IMR-90 (cell line): ENCODE measurements at regions not wholly inside any gene's neighbourhood (a gene's known extent, or its start where the extent isn't known, plus 50 kb on each side); places are given as distances from the start of the nearest gene placed in this dataset.

Experiments
- ATAC-seq: fragments of 200-7000 bp; cut with Tn5 transposase; 2 replicates; pipeline ENCODE4 v1.9.1; 2020; ENCODE audit warnings: low read depth, mild to moderate bottlenecking, moderate library complexity
- BruUV-seq: library from RNA; stranded (reverse); fragments of 400-500 nt; replicated peaks from 2 replicates; lab custom pipeline; 2021; lab: Mats Ljungman, UMichigan
- CTCF ChIA-PET: fragments of 300-600 bp; formaldehyde crosslinking; extraction: SDS; loops from one replicate; lab custom pipeline; 2021; ENCODE audit warnings: antibody characterized with exemption; lab: Yijun Ruan, JAX
- POLR2A ChIA-PET: fragments of 300-600 bp; sonication (Branson Sonifier 250); formaldehyde crosslinking; loops from one replicate; lab custom pipeline; 2022; ENCODE audit warnings: antibody characterized with exemption; ENCODE audit not compliant: unreplicated experiment; lab: Charles Lee
- DNase-seq: peaks from one replicate; pipeline ENCODE4 v3.0.0; 2013
- H2AFZ ChIP-seq: replicated peaks from 2 replicates; pipeline ENCODE3; 2013; ENCODE audit warnings: low read length, mild to moderate bottlenecking; ENCODE audit not compliant: poor library complexity
- H2AK5ac ChIP-seq: 2 replicates; pipeline ENCODE4 v1.6.1; 2013; ENCODE audit warnings: low read depth, low read length, inconsistent platforms
- H2AK9ac ChIP-seq: replicated peaks from 2 replicates; pipeline ENCODE3; 2013; ENCODE audit warnings: mild to moderate bottlenecking, low read depth, low read length, moderate library complexity; ENCODE audit not compliant: poor library complexity
- H2BK120ac ChIP-seq: 2 replicates; pipeline ENCODE4 v1.6.1; 2013; ENCODE audit warnings: low read depth, low read length, inconsistent platforms
- H2BK15ac ChIP-seq: 3 replicates; pipeline ENCODE4 v1.6.1; 2013; ENCODE audit warnings: low read depth, low read length, inconsistent platforms
- H2BK20ac ChIP-seq: 2 replicates; pipeline ENCODE4 v1.6.1; 2013; ENCODE audit warnings: low read depth, mild to moderate bottlenecking, inconsistent platforms, low read length, moderate library complexity
- H2BK5ac ChIP-seq: 2 replicates; pipeline ENCODE4 v1.6.1; 2013; ENCODE audit warnings: mild to moderate bottlenecking, low read depth, low read length, inconsistent platforms; ENCODE audit not compliant: poor library complexity, severe bottlenecking
- H3K14ac ChIP-seq: replicated peaks from 2 replicates; pipeline ENCODE4 v1.6.1; 2013; ENCODE audit warnings: low read depth, low read length, inconsistent platforms
- H3K18ac ChIP-seq: 2 replicates; pipeline ENCODE4 v1.6.1; 2013; ENCODE audit warnings: low read depth, low read length, control low read depth
- H3K23ac ChIP-seq: 2 replicates; pipeline ENCODE4 v1.6.1; 2013; ENCODE audit warnings: low read depth, low read length, inconsistent platforms
- H3K27ac ChIP-seq: 2 replicates; pipeline ENCODE4 v1.5.1; 2013; ENCODE audit warnings: mild to moderate bottlenecking, control low read depth, low read length; ENCODE audit not compliant: insufficient read depth
- H3K27me3 ChIP-seq: 2 replicates; pipeline ENCODE4 v1.6.1; 2013; ENCODE audit warnings: low read length; ENCODE audit not compliant: control insufficient read depth, insufficient read depth
- H3K36me3 ChIP-seq: 2 replicates; pipeline ENCODE4 v1.6.1; 2013; ENCODE audit warnings: low read length, mixed read lengths; ENCODE audit not compliant: control insufficient read depth, insufficient read depth
- H3K4ac ChIP-seq: 2 replicates; pipeline ENCODE4 v1.6.1; 2013; ENCODE audit warnings: low read depth, low read length, inconsistent platforms
- H3K4me1 ChIP-seq: 2 replicates; pipeline ENCODE4 v1.6.1; 2013; ENCODE audit warnings: low read length, mixed read lengths; ENCODE audit not compliant: control insufficient read depth, insufficient read depth
- H3K4me2 ChIP-seq: 2 replicates; pipeline ENCODE4 v1.6.1; 2013; ENCODE audit warnings: low read depth, mild to moderate bottlenecking, control low read depth, low read length, moderate library complexity
- H3K4me3 ChIP-seq: 2 replicates; pipeline ENCODE4 v1.5.1; 2013; ENCODE audit warnings: low read depth, mild to moderate bottlenecking, control low read depth, low read length, moderate library complexity; ENCODE audit not compliant: insufficient read depth
- H3K56ac ChIP-seq: 2 replicates; pipeline ENCODE4 v1.6.1; 2013; ENCODE audit warnings: low read length, inconsistent platforms; ENCODE audit not compliant: insufficient read depth; ENCODE audit errors: extremely low read depth
- H3K79me1 ChIP-seq, 2 experiments: 2 replicates each; pipeline ENCODE4 v1.6.1; 2013; ENCODE audit warnings: low read length in 2 of 2, inconsistent platforms in 1 of 2, low read depth in 1 of 2
- H3K9ac ChIP-seq: 2 replicates; pipeline ENCODE4 v1.6.1; 2013; ENCODE audit warnings: low read depth, low read length, control low read depth
- H3K9me1 ChIP-seq: 2 replicates; pipeline ENCODE4 v1.6.1; 2013; ENCODE audit warnings: low read length, inconsistent platforms; ENCODE audit not compliant: insufficient read depth
- H3K9me3 ChIP-seq: 2 replicates; pipeline ENCODE4 v1.6.1; 2013; ENCODE audit warnings: low read length; ENCODE audit not compliant: control insufficient read depth, insufficient read depth
- H4K20me1 ChIP-seq: 2 replicates; pipeline ENCODE4 v1.6.1; 2013; ENCODE audit warnings: low read length, inconsistent platforms; ENCODE audit not compliant: insufficient read depth
- H4K5ac ChIP-seq: 2 replicates; pipeline ENCODE4 v1.6.1; 2013; ENCODE audit warnings: mild to moderate bottlenecking, low read depth, low read length, control low read depth
- H4K8ac ChIP-seq, 2 experiments: 2 replicates each; pipeline ENCODE4 v1.6.1; 2013; ENCODE audit warnings: low read depth in 2 of 2, low read length in 2 of 2, control low read depth in 1 of 2, inconsistent platforms in 1 of 2
- H4K91ac ChIP-seq: 2 replicates; pipeline ENCODE4 v1.6.1; 2013; ENCODE audit warnings: low read depth, low read length, inconsistent platforms; ENCODE audit not compliant: insufficient read depth
- BHLHE40 ChIP-seq: fragments of 150-350 bp; IDR thresholded peaks from 2 replicates; pipeline ENCODE4 v1.6.1; 2016; ENCODE audit warnings: mild to moderate bottlenecking, low read depth, low read length
- CEBPB ChIP-seq: IDR thresholded peaks from 2 replicates; pipeline ENCODE4 v1.6.1; 2012; ENCODE audit warnings: low read depth, low read length, improper control_type of control experiment
- CHD1 ChIP-seq: IDR thresholded peaks from 2 replicates; pipeline ENCODE4 v1.6.1; 2012; ENCODE audit warnings: low read depth, low read length, improper control_type of control experiment
- FOS ChIP-seq: fragments of 150-350 bp; IDR thresholded peaks from 2 replicates; pipeline ENCODE4 v1.6.1; 2016; ENCODE audit warnings: low read depth, low read length
- MAFK ChIP-seq: IDR thresholded peaks from 2 replicates; pipeline ENCODE4 v1.6.1; 2012; ENCODE audit warnings: low read depth, low read length, improper control_type of control experiment
- MAZ ChIP-seq: IDR thresholded peaks from 2 replicates; pipeline ENCODE4 v1.6.1; 2012; ENCODE audit warnings: low read depth, mild to moderate bottlenecking, low read length, improper control_type of control experiment, moderate library complexity, borderline replicate concordance
- MXI1 ChIP-seq: IDR thresholded peaks from 2 replicates; pipeline ENCODE4 v1.6.1; 2012; ENCODE audit warnings: low read depth, mild to moderate bottlenecking, low read length, moderate library complexity, borderline replicate concordance
- NFE2L2 ChIP-seq: fragments of 150-350 bp; IDR thresholded peaks from 2 replicates; pipeline ENCODE4 v1.6.1; 2016; ENCODE audit warnings: low read depth, mild to moderate bottlenecking, low read length
- RCOR1 ChIP-seq: IDR thresholded peaks from 2 replicates; pipeline ENCODE4 v1.6.1; 2012; ENCODE audit warnings: mild to moderate bottlenecking, low read length, improper control_type of control experiment; ENCODE audit not compliant: insufficient replicate concordance
- RFX5 ChIP-seq: IDR thresholded peaks from 2 replicates; pipeline ENCODE4 v1.8.0; 2012; ENCODE audit warnings: low read depth, mild to moderate bottlenecking, low read length, moderate library complexity
- SMC3 ChIP-seq: fragments of 150-350 bp; IDR thresholded peaks from 2 replicates; pipeline ENCODE4 v1.6.1; 2016; ENCODE audit warnings: low read depth, mild to moderate bottlenecking, antibody characterized with exemption, low read length, moderate library complexity
- USF2 ChIP-seq: fragments of 150-350 bp; IDR thresholded peaks from 2 replicates; pipeline ENCODE4 v1.6.1; 2017; ENCODE audit warnings: mild to moderate bottlenecking, antibody characterized with exemption, low read length, low read depth
- WGBS, 2 experiments: methylation state at CpG; one replicate each; pipeline versions ENCODE4 v1.1.5 to v1.1.7; 2013; ENCODE audit warnings: missing lambda C conversion rate in 2 of 2; ENCODE audit not compliant: insufficient read length in 1 of 2; ENCODE audit errors: extremely low coverage in 2 of 2; 5-methylcytosine and 5-hydroxymethylcytosine counted together
- dilution Hi-C: fragments of 300-500 bp; cut with HindIII; formaldehyde crosslinking; loops from one replicate; pipeline ENCODE4 v1.14.3; 2018; ENCODE audit warnings: low sequenced_read_pairs; ENCODE audit not compliant: unreplicated experiment
- in situ Hi-C: fragments of 300-500 bp; cut with MboI; formaldehyde crosslinking; loops from 3 replicates; pipeline ENCODE4 v1.14.3; 2019; ENCODE audit warnings: low sequenced_read_pairs, inconsistent platforms, mixed read lengths
- intact Hi-C: fragments of 100-400 bp; cut with micrococcal nuclease; formaldehyde crosslinking; loops from 2 replicates; pipeline ENCODE4 v1.10.0; 2022
- TF ChIP-seq, protein P1 (sequence below): fragments of 150-350 bp; IDR thresholded peaks from 2 replicates; pipeline ENCODE4 v1.6.1; 2016; ENCODE audit warnings: low read depth, mild to moderate bottlenecking, low read length, moderate library complexity, borderline replicate concordance
- TF ChIP-seq, protein P2 (sequence below): conservative IDR thresholded peaks from 2 replicates; pipeline ENCODE4 v1.5.1; 2012; ENCODE audit warnings: mild to moderate bottlenecking, low read depth, low read length, improper control_type of control experiment

DNA sequence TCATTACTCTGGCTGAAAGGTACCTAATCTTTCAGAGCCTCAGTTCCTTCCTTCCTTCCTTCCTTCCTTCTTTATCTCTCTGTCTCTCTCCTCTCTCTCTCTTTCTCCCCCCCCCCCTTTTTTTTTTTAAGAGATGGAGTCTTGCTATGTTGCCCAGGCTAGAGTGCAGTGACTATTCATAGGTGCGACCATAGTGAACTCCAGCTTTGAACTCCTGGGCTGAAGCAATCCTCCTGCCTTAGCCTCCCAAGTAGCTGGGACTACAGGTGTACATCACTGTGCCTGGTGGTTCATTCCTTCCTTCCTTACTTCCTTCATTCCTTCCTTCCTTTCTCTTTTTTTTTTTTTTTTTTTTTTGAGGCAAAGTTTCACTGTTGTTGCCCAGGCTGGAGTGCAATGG is 64.3 kb upstream of the MAP4K3 start:
- H3K23ac ChIP-seq, result no peak overlapping the region
- dilution Hi-C loops, result no loop called here
- peak overlapping the region; percentile 57; the same call in 1 of the 3 replicates for H2BK15ac ChIP-seq
- no peak overlapping the region for H3K27ac ChIP-seq
- peak overlapping the region; percentile 69; the same call in 1 of the 2 replicates for H2BK20ac ChIP-seq
- no peak overlapping the region for H2AFZ ChIP-seq
- in situ Hi-C loops, result no loop called here
- H4K8ac ChIP-seq, result peak overlapping the region in 1 of 2 experiments; percentile 49; a peak in 1 of 4 replicates
- H2AK9ac ChIP-seq, result no peak overlapping the region
- intact Hi-C loops, result loop anchor here (5.0 kb wide), 1 partner anchor 34 kb away; no protein-coding TSS in a partner anchor
- H3K79me1 ChIP-seq, result peaks cover 5 to 9% of the 10 kb centered on the region in 2 experiments; a peak in 3 of 4 replicates
- H3K4ac ChIP-seq, result peak overlapping the region; percentile 49; the same call in 1 of the 2 replicates
- H3K4me2 ChIP-seq, result no peak overlapping the region
- no peak for DNase-seq
- H3K27me3 ChIP-seq, result no peaks in the 10 kb centered on the region
- no peak overlapping the region for H2BK5ac ChIP-seq
- ChIA-PET POLR2A (no interaction called here), CTCF (no interaction called here)
- peak overlapping the region; percentile 50 for H4K91ac ChIP-seq
- no peaks in the 10 kb centered on the region for H3K36me3 ChIP-seq
- peaks cover 31% of the 10 kb centered on the region for H3K4me1 ChIP-seq
- no peak overlapping the region for H3K56ac ChIP-seq
- H3K14ac ChIP-seq, result no peak overlapping the region
- H4K20me1 ChIP-seq, result no peaks in the 10 kb centered on the region
- no peaks in the 10 kb centered on the region for H3K9me3 ChIP-seq
- no peak for TF ChIP-seq MAFK
- no peak for TF ChIP-seq CEBPB
- TF ChIP-seq RFX5, result no peak
- TF ChIP-seq FOS, result no peak
- TF ChIP-seq NFE2L2, result no peak
- no peak for TF ChIP-seq BHLHE40
- TF ChIP-seq SMC3, result no peak
- no peak for TF ChIP-seq RCOR1
- TF ChIP-seq CHD1, result no peak
- TF ChIP-seq MXI1, result no peak
- TF ChIP-seq, protein P1, sequence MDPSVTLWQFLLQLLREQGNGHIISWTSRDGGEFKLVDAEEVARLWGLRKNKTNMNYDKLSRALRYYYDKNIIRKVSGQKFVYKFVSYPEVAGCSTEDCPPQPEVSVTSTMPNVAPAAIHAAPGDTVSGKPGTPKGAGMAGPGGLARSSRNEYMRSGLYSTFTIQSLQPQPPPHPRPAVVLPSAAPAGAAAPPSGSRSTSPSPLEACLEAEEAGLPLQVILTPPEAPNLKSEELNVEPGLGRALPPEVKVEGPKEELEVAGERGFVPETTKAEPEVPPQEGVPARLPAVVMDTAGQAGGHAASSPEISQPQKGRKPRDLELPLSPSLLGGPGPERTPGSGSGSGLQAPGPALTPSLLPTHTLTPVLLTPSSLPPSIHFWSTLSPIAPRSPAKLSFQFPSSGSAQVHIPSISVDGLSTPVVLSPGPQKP, result no peak
- no peak for TF ChIP-seq MAZ
- TF ChIP-seq, protein P2, sequence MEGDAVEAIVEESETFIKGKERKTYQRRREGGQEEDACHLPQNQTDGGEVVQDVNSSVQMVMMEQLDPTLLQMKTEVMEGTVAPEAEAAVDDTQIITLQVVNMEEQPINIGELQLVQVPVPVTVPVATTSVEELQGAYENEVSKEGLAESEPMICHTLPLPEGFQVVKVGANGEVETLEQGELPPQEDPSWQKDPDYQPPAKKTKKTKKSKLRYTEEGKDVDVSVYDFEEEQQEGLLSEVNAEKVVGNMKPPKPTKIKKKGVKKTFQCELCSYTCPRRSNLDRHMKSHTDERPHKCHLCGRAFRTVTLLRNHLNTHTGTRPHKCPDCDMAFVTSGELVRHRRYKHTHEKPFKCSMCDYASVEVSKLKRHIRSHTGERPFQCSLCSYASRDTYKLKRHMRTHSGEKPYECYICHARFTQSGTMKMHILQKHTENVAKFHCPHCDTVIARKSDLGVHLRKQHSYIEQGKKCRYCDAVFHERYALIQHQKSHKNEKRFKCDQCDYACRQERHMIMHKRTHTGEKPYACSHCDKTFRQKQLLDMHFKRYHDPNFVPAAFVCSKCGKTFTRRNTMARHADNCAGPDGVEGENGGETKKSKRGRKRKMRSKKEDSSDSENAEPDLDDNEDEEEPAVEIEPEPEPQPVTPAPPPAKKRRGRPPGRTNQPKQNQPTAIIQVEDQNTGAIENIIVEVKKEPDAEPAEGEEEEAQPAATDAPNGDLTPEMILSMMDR, result no peak
- TF ChIP-seq USF2, result no peak
- no peak for ATAC-seq
- peak overlapping the region; percentile 92 for H2AK5ac ChIP-seq
- H3K4me3 ChIP-seq, result no peak overlapping the region
- H4K5ac ChIP-seq, result peak overlapping the region; percentile 29; the same call in 1 of the 2 replicates
- BruUV-seq, result no TSS peak
- peak overlapping the region; percentile 89 for H3K18ac ChIP-seq
- no CpG with 5 or more reads among the region's 1 CpG for WGBS, 2 experiments
- peaks cover 19% of the 10 kb centered on the region for H3K9me1 ChIP-seq
- H2BK120ac ChIP-seq, result peak overlapping the region; percentile 44; the same call in 1 of the 2 replicates
- no peak overlapping the region for H3K9ac ChIP-seq
